LHCN-M2 (cell line): ENCODE measurements at regions not wholly inside any gene's neighbourhood (a gene's known extent, or its start where the extent isn't known, plus 50 kb on each side); places are given as distances from the start of the nearest gene placed in this dataset.
A peak's percentile ranks its signal among the peaks of the same experiment; 100 is the strongest.

Experiments used
- DNase-seq: peaks from one replicate; pipeline ENCODE4 v3.0.0-alpha.2; 2012; ENCODE audit warnings: low read depth

- no peak for DNase-seq
Measured at GRCh38 chr18:5640939-5641338, 97.1 kb upstream of the EPB41L3 start.

GRCh38 chr18:5639131-5639530, 95.3 kb upstream of the EPB41L3 start:
- no peak for DNase-seq

DNA sequence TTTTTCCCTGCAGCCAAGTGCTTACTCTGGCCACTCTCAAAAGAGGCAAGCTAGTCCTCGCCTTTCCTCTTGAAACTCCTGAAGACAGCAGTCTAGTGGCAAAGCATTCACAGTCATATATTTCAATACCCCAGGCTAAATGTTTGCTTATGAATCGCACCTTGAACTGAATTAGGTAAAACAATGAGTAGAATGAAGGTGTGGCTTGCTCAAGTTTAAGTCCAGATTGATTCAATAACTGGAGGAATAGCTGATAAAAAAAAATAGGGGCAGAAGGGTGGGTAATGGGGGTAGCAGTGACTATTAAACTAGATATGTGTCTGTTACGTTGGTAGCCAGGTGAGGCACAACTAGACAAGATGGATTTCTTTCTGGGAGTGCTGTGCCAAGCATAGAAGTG, 88.2 kb upstream of the EPB41L3 start:
- no peak for DNase-seq

- DNase-seq, result no peak
Measured at GRCh38 chr18:5630900-5631413, 87.2 kb upstream of the EPB41L3 start.

- no peak for DNase-seq
Measured at GRCh38 chr18:5630057-5630899, 86.5 kb upstream of the EPB41L3 start.

DNA sequence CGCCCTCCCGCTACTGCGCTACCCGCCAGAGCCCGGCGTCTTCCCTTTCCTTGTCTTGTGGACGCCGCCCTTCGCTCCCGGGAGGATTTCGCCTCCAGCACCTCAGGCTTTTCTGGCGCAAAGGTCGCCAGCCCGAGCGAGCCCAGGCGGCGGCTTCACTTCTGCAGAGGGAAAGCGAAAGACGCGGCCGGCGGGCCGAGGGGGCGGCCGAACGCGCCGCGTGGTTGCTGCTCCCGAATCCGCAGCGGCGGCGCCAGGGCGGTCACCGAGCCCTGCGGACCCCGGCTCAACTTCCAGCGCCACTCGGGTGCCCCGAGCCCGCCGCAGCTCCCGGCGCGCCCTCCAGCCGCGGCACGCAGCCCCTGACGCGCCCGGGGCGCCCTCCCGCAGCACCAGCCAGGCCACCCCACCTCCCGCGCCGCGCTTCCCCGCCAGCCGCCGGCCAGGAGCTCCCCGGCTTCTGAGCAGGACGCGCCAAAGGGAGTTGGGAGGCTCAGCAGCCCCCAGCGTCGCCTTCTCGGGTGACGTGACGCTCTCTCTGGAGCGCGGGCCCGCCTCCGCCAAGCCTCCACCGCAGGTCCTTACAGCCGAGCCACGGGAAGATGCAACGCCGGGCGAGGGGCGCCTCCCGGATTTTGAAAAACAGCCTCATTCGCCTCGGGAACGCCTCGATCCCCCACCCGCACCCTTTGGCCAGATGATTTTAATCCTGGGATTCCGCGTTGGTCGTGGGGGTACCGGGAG, 84.9 kb upstream of the EPB41L3 start:
- DNase-seq, result no peak

DNA sequence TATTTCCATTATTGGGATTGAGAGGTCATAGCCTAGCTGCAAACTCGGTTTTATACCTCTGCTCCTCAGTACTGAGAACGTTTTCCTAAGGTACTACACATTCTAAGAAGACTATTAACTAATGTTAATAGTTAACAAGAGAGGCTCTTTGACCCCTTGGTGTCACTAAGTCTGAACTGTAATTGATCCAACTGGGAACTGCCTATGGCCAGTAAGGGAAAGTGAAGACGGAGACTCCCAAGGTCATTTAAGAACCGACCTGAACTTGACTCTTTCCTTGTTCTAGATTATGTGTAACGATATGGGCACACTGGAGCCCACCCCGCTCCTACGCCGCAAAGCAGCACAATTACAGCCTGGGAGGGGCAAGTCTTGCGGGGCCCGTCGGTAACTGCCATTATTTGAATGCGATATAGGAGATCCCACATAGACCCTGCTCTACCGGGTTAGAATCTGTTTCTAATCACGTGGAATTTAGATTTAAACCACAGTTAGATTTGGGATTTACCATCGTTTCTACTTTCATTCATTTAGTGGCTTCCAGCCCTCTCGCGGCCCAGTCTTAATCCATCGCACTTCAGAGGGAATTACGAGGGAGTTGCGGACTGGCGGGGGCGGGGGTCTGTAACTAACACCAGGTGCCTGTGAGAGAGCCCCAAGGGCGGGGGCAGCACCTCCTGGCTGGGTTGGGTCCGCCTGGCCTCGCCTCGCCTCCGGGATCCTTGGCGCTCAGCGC, 84.1 kb upstream of the EPB41L3 start:
- no peak for DNase-seq

DNA sequence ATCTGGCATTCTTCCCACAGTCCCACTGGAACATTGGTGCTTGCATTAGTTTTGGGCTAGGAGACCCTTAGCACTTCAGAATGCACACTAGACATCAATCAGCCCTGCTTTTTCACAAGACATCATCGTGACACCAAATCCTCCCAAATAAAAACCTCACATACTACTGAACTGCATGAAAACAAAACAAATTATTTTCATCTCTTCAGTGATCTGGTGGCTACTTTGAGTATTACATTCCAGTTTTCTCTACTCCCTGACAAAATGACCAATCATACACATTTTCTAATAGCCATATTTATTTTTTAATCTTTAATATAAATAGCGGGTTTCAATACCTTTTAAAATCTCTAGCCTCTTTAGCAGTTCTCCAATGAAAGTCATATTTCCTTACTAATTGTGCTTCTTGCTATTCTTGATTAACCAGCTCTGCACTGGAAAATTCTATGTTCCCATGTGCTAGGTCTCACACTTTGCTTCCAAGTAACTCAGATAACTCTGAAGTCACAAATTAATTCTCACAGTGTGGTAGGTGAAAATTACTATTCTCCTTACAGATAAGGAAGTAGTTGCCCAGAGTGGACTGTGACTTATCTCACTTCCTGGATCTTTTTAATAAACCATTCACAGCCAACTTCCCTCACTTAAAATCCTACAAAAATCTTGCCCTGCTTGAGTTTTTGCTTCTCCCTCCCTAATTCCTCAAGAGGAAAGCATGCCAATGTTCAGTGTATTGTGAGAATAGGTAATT, 82.5 kb upstream of the EPB41L3 start:
- DNase-seq, result no peak

- DNase-seq, result no peak
Measured at GRCh38 chr18:5625076-5625475, 81.3 kb upstream of the EPB41L3 start.

DNA sequence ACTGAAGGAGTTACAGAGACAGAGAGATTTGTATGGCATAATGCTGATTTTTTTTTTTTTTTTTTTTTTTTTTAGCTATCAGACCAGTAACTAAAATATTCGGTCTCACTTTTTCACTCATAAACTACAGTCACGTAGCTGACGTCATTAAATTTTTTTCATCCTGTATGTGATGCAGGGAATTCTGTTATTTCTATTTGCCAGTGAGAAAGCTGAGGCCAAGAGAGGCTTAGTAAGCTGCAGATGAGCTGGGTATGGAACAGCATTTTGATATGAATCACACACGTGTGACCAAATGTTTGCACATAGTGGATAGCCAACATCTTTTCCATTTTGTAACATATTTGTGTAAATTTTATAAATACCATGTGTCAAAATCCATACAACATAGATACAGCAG, 79.1 kb upstream of the EPB41L3 start:
- DNase-seq, result no peak

- DNase-seq, result no peak
Measured at GRCh38 chr18:5620289-5620688, 76.5 kb upstream of the EPB41L3 start.

- DNase-seq, result no peak
Measured at GRCh38 chr18:5619376-5619775, 75.6 kb upstream of the EPB41L3 start.

DNA sequence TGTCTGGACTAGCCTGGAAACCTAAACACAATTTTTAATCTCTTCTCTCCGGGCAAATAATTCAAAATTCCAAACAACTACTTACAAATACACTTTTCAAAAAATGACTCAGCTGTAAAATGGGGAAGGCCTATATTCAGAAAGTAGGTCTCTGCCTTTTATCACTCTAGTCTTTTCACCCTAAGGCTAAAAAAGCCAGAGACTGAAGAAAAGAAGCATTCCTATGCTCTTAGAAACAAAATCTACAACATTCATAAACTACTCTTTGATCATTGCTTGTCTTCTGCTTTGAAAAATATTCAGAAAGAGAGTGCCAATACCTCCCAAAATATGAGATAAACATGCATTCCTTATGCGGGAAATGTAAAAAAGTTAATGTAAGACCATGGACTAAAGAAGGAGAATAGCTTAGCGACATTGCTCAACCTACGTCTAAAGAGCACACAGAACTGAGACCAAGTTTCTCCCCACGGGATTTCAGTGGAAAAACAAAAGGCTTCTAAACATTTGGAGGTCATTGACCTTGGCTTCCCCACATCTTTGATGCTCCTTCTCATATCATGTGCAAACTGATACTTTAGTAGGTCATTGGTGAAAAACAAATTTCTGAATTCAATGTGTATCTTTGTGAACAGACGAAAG, 74.4 kb upstream of the EPB41L3 start:
- DNase-seq, result no peak

DNA sequence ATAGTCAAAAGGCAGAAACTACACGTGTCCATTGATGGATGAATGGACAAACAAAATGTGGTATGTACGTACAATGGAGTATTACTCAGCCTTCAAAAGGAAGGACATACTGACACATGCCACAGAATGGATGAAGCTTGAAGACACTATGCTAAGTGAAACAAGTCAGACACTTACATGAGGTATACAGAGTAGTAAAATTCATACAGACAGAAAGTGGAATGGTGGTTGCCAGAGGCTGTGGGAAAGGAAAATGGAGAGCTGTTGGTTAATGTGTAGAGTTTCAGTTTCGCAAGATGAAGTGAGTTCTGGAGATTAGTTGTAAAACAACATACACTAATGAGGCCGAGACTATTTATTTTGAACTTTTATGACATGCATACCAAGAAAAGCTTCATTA, 67.4 kb upstream of the EPB41L3 start:
- no peak for DNase-seq

- no peak for DNase-seq
Measured at GRCh38 chr18:5608846-5609245, 65.0 kb upstream of the EPB41L3 start.

- DNase-seq, result no peak
Measured at GRCh38 chr18:5606951-5607350, 63.2 kb upstream of the EPB41L3 start.

GRCh38 chr18:5604778-5605177, 61.0 kb upstream of the EPB41L3 start:
- no peak for DNase-seq

- no peak for DNase-seq
Measured at GRCh38 chr18:5603153-5603552, 59.4 kb upstream of the EPB41L3 start.

GRCh38 chr18:5601188-5601624, 57.4 kb upstream of the EPB41L3 start:
- no peak for DNase-seq

DNA sequence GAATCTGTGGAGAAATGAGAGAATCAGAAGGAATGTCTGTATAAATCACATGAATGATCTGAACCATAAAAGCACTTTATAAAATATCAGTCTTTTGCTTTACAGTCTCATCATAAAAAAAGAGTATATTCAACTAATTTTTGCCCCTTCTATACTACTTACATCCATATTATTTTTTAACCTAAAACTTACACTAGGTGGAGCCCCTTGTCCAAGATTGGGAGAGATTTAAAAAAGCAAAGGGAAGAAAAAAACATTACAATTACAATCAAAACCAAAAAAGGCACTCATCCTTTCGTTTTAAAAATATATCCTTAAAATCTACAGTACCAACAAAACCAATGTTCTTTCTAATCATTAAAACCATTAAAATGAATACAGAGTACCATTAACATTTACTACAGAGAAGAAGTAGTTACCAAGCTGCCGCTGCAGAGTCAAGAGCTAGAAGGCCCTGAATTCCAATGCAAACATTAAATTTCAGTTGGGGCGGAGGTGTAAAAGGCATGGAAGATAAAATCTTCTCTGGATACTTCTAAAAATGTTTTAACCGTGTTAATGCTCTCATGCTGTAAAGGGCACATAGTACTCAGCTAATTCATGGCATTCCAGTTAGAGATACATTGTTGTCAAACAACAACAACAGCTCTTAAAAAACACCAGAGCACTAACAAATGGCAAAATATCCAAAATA, 56.7 kb upstream of the EPB41L3 start:
- DNase-seq, result peak; percentile 0
